HUES64 (cell line): ENCODE measurements at regions not wholly inside any gene's neighbourhood (a gene's known extent, or its start where the extent isn't known, plus 50 kb on each side); places are given as distances from the start of the nearest gene placed in this dataset.

ENCODE experiments used
- H3K27ac ChIP-seq: 2 replicates; pipeline ENCODE4 v1.7.0; 2013; ENCODE audit warnings: low read depth, low read length, inconsistent platforms
- H3K27me3 ChIP-seq: 2 replicates; pipeline ENCODE4 v1.6.1; 2013; ENCODE audit warnings: mild to moderate bottlenecking, low read length; ENCODE audit not compliant: insufficient read depth
- H3K36me3 ChIP-seq: 2 replicates; pipeline ENCODE4 v1.6.1; 2013; ENCODE audit warnings: mild to moderate bottlenecking, low read length; ENCODE audit not compliant: insufficient read depth
- H3K4me1 ChIP-seq: 2 replicates; pipeline ENCODE4 v1.6.1; 2013; ENCODE audit warnings: mild to moderate bottlenecking, low read length, moderate library complexity; ENCODE audit not compliant: insufficient read depth
- H3K4me3 ChIP-seq: 2 replicates; pipeline ENCODE4 v1.5.1; 2013; ENCODE audit warnings: mild to moderate bottlenecking, low read length, moderate library complexity
- H3K9ac ChIP-seq: 2 replicates; pipeline ENCODE4 v1.6.1; 2013; ENCODE audit warnings: mild to moderate bottlenecking, low read depth, low read length
- H3K9me3 ChIP-seq: 2 replicates; pipeline ENCODE4 v1.6.1; 2013; ENCODE audit warnings: low read depth, low read length; ENCODE audit not compliant: insufficient read depth
- WGBS: fragments of 150-250, 120-280 bp; methylation state at CpG from one replicate; pipeline ENCODE4 v1.1.7; 2013; ENCODE audit warnings: missing lambda C conversion rate; 5-methylcytosine and 5-hydroxymethylcytosine counted together

DNA sequence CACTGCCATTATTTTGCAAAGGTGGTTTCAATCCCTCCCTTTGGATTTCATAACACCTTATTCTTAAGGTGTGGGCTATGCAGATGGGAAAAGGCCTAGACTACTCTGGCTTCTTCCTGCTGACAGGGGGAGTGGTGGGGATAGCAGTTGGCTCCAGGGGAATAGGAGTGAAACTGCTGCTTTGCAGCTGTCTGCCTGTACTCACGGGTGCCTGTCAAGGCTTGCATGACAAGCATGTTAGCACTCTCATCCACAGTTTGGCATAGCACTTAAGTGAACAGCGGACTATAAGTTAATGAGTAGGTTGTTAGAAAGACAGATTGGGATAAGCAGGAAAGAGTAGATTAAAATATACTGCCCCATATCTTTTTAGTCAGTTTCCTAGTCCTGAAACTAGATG lies 287.5 kb upstream of the DAB1 start:
- no peak overlapping the region for H3K9ac ChIP-seq
- no peak overlapping the region for H3K27ac ChIP-seq
- H3K27me3 ChIP-seq: no peaks in the 10 kb centered on the region
- H3K4me3 ChIP-seq: no peak overlapping the region
- H3K9me3 ChIP-seq: no peaks in the 10 kb centered on the region
- no peaks in the 10 kb centered on the region for H3K36me3 ChIP-seq
- H3K4me1 ChIP-seq: peaks cover 6% of the 10 kb centered on the region; the same call in 1 of the 2 replicates
- WGBS: 58% methylated on average over 1 of the region's 2 CpGs

DNA sequence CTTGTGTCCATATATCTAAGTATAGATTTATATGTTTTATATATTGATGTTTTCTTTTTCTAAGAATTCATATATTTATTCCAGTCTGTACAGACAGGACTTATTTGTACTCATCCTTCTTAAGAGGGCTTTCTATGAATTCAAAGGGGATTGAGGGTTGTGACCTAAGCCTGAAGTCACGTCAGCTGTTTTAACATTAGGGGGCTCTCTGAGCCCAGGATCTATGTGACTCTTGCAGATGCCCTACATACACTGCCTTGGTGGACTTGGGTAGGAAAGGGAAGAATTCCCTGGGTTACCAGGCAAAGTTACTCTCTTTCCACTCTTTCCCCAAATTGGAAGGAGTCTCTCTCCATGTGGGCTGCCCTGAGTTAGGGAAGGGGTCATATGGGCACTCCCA lies 283.8 kb upstream of the DAB1 start:
- Histone ChIP-seq H3K9me3 (no peaks in the 10 kb centered on the region), H3K4me1 (peaks cover 6% of the 10 kb centered on the region; the same call in 1 of the 2 replicates), H3K9ac (no peak overlapping the region), H3K4me3 (no peak overlapping the region), H3K36me3 (no peaks in the 10 kb centered on the region), H3K27ac (no peak overlapping the region), H3K27me3 (no peaks in the 10 kb centered on the region)
- 83% methylated on average over 1 of the region's 1 CpG for WGBS

DNA sequence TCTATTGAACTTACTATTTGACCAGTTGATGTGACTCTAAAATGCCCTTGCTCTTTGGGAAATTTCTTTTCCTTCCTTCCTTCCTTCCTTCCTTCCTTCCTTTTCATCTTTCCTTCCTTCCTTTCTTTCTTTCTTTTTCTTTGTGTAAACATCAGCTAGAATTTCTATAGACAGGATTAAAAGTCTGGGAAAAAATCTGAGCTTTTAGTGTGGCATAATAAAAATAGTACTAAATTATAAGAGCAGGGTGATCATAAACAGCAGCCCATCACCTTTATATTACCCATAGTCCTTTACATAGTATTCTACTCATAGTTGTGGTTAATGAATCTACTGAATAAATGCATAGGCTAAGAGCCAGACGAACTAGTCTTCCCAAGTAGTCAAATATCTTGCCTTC lies 281.0 kb upstream of the DAB1 start:
- H3K27ac ChIP-seq: no peak overlapping the region
- WGBS: 90% methylated on average over 1 of the region's 1 CpG

DNA sequence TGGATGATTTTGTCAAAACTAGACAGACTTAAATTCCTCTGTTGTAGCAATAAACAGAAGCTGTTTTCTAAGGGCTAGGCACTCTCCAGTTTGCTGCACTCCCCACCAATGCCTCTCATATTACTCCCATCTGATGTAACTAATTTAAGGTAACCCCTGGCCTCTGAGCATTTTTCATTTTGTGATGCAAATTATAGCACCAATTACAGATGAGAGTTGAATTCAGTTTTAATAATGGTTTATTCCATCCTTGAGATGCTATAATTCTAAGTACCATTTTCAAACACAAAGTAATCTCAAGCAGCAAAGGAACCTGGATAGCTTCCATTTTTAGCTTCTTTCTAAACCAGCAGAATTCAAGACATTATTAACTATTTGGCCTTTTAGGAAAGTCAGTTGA lies 280.4 kb upstream of the DAB1 start:
- no peak overlapping the region for H3K4me3 ChIP-seq
- H3K4me1 ChIP-seq: no peaks in the 10 kb centered on the region
- no peaks in the 10 kb centered on the region for H3K9me3 ChIP-seq
- H3K27me3 ChIP-seq: no peaks in the 10 kb centered on the region
- H3K36me3 ChIP-seq: no peaks in the 10 kb centered on the region
- no peak overlapping the region for H3K27ac ChIP-seq
- H3K9ac ChIP-seq: no peak overlapping the region

More for the DNA sequence above, 281.0 kb upstream of the DAB1 start:
- Histone ChIP-seq H3K9ac (no peak overlapping the region), H3K4me3 (no peak overlapping the region), H3K4me1 (no peaks in the 10 kb centered on the region), H3K9me3 (no peaks in the 10 kb centered on the region), H3K27me3 (no peaks in the 10 kb centered on the region), H3K36me3 (no peaks in the 10 kb centered on the region)

DNA sequence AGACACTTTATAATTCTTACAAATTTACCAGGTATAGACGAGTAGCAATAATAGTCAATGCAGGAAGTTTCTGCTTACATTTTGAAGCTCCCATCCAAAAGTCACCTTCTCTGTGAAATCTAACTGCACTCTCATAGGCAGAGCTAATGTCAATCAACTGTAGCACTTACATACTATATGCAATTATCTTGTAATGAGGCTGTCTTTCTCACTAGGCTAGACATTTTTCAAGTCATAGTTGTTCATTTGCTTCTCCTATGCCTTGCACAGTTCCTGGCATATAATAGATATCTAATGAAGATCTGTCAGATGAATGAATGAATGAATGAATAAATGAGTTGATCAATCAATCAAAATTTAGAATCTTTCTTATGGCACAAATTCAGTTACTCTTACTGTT lies 273.0 kb upstream of the DAB1 start:
- peaks cover 15% of the 10 kb centered on the region; the same call in 1 of the 2 replicates for H3K9me3 ChIP-seq
- no peak overlapping the region for H3K27ac ChIP-seq
- no peaks in the 10 kb centered on the region for H3K4me1 ChIP-seq
- no peak overlapping the region for H3K4me3 ChIP-seq
- no peak overlapping the region for H3K9ac ChIP-seq
- H3K27me3 ChIP-seq: no peaks in the 10 kb centered on the region
- 88% methylated on average over 1 of the region's 1 CpG for WGBS
- H3K36me3 ChIP-seq: no peaks in the 10 kb centered on the region

DNA sequence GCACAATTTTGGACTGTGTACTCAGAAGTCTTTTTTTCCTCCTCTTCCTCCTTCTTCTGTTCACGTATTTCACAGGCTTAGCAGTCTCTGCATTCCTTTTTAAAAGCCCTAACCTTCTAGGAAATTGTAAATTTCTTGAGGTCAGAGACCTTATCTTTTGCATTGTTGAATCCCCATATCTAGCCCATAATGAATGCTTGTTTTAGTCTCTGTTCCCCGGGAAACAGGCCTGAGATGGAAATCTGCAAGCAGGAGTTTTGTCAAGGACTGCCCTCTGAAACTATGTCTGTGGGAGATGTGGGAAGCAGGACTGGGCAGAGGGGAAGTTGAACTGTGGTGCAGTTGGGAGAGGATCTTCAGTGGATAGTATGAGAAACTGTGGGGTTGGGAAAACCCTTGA lies 272.2 kb upstream of the DAB1 start:
- H3K4me3 ChIP-seq: no peak overlapping the region
- H3K36me3 ChIP-seq: no peaks in the 10 kb centered on the region
- no peak overlapping the region for H3K27ac ChIP-seq
- H3K27me3 ChIP-seq: no peaks in the 10 kb centered on the region
- WGBS: 84% methylated on average over 2 of the region's 2 CpGs
- H3K4me1 ChIP-seq: no peaks in the 10 kb centered on the region
- H3K9me3 ChIP-seq: peaks cover 17% of the 10 kb centered on the region; the same call in 1 of the 2 replicates
- no peak overlapping the region for H3K9ac ChIP-seq

DNA sequence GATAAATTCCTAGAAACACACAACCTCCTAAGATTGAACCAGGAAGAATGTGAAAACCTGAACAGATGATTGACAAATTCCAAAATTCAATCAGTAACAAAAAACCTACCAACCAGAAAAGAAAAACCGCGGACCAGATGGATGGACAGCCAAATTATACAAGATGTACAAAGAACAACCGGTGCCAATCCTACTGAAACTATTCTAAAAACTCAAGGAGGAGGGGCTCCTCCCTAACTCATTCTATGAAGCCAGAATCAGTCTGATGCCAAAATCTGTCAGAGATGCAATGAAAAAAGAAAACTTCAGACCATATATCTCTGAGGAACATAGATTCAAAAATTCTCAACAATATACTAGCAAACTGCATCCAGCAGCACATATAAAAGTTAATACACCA lies 262.4 kb upstream of the DAB1 start:
- Histone ChIP-seq H3K36me3 (no peaks in the 10 kb centered on the region), H3K27ac (no peak overlapping the region), H3K9me3 (0 out of 2 replicates have a peak, but pooled peaks cover 3% of the 10 kb centered on the region), H3K27me3 (no peaks in the 10 kb centered on the region), H3K4me3 (no peak overlapping the region), H3K4me1 (peaks cover 4% of the 10 kb centered on the region; the same call in 1 of the 2 replicates), H3K9ac (no peak overlapping the region)
- WGBS: 98% methylated on average over 3 of the region's 3 CpGs

DNA sequence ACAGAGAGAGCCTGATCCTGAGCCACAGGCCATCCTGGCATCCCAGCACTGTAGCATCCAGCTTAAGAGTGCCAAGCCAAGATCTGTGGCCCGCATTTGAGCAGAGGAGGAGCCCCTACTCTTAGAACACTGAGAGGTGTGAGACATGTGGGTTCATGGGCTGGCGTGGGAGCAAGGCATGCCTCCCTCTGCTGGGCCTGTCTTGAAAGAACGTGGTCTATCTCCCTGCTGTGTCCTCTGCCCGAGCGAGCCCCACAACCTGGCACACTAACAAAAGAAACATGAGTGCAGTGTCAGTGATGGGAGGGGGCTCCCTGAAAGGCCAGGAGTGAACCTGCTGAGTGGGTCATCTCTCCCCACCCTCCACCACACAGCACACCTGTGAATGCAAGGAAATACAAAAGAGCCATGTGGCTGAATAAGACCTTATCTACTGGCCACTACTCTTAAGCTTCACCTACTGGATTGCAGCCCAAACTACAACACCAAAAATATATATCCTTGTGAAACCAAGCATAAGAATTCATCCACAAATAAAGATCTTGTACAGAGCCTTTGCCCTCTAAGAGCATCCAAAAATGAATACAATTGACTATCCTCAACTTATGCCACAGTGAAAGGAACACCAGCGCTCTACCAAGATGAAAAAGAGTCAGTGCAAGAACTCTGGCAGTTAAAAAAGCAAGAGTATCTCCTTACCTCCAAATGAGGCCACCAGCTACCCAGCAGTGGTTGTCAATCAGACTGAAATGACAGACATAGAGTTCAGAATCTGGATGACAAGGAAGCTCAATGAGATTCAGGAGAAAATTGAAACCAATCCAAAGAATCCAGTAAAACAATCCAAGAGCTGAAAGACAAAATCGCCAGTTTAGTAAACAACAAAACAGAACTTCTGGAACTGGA lies 259.4 kb upstream of the DAB1 start:
- Histone ChIP-seq H3K27me3 (peaks cover 3% of the 10 kb centered on the region; the same call in 1 of the 2 replicates), H3K4me3 (no peak overlapping the region), H3K27ac (no peak overlapping the region), H3K9ac (no peak overlapping the region), H3K36me3 (no peaks in the 10 kb centered on the region), H3K9me3 (no peaks in the 10 kb centered on the region), H3K4me1 (peaks cover 7% of the 10 kb centered on the region)
- 76% methylated on average over 6 of the region's 7 CpGs for WGBS

DNA sequence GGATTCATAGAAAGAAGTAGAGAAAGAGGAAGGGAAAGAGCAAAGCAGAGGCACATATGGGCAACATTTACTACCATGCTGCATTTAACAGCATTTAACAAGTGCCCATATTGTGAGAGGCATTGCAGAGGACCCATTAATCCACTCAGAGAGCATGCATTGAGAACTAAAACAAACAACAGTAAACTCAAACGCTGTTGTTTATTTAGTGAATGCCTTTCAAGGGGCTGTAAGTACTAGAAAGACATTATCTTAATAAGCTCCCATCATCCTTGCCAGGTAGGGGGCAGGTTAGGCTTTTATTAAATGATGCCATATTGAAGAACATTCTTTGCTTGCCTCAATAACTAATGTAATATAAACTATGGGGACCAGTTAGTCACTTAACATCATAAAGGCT lies 254.3 kb upstream of the DAB1 start:
- no peak overlapping the region for H3K9ac ChIP-seq
- peaks cover 15% of the 10 kb centered on the region for H3K27me3 ChIP-seq
- WGBS: no CpG with 5 or more reads among the region's 1 CpG
- H3K4me1 ChIP-seq: peaks cover 9% of the 10 kb centered on the region
- H3K9me3 ChIP-seq: no peaks in the 10 kb centered on the region
- H3K36me3 ChIP-seq: no peaks in the 10 kb centered on the region
- no peak overlapping the region for H3K27ac ChIP-seq
- H3K4me3 ChIP-seq: no peak overlapping the region

DNA sequence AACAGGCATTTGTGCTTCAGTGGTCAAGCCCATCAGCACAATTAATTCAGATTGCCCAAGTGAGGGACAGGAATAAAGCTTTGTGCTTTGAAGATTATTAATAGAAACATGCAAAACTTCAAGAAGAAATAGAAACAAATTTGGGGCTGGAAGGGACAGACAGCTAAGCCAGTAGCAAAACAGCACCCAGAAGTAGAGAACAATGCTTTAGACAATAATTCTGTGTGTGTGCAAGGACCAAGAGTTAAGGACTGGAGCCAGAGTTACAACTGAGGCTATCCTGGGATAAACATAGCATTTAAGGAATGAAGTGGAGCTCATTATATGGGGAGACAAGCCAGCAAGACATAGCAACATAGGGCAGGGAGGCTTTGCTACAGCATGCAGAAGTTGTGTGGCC lies 251.9 kb upstream of the DAB1 start:
- no peak overlapping the region for H3K27ac ChIP-seq
- peaks cover 15% of the 10 kb centered on the region for H3K27me3 ChIP-seq
- no peaks in the 10 kb centered on the region for H3K36me3 ChIP-seq
- no peaks in the 10 kb centered on the region for H3K9me3 ChIP-seq
- no peak overlapping the region for H3K9ac ChIP-seq
- peaks cover 9% of the 10 kb centered on the region for H3K4me1 ChIP-seq
- no peak overlapping the region for H3K4me3 ChIP-seq

DNA sequence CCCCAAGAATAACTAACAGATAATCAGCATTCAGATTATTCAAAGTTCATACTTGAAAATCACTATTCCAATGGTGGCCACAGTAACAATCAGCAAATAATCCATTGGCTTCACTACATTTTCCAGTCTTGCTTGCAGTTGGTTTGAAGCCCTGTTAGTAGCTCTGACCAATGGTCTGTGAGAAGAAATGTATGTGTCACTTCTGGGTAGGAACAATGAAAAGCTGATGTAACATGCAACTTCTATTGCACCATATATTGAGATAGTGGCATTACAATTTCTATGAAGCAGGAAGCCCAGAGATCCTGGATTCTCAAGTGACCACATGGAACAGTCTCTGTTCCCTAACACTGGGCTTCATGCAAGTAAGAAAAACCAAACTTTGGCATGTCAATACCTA lies 250.9 kb upstream of the DAB1 start:
- H3K27me3 ChIP-seq: peaks cover 15% of the 10 kb centered on the region
- no peak overlapping the region for H3K27ac ChIP-seq
- no peak overlapping the region for H3K4me3 ChIP-seq
- H3K9me3 ChIP-seq: no peaks in the 10 kb centered on the region
- H3K4me1 ChIP-seq: peaks cover 9% of the 10 kb centered on the region
- no peaks in the 10 kb centered on the region for H3K36me3 ChIP-seq
- no peak overlapping the region for H3K9ac ChIP-seq
